ENCODE measurements at regions not wholly inside any gene's neighbourhood (a gene's known extent, or its start where the extent isn't known, plus 50 kb on each side); places are given as distances from the start of the nearest gene placed in this dataset.

- 63% methylated on average over 2 of the region's 2 CpGs; no CpG with 5 or more reads in 1 of the 2 experiments for WGBS, 2 experiments (ENCODE audit: extremely low coverage in 1 of 2, insufficient coverage in 1 of 2, insufficient read length in 1 of 2, insufficient replicate concordance in 2 of 2, low coverage in 1 of 2, low lambda C conversion rate in 2 of 2, missing lambda C conversion rate in 1 of 2)
- TF ChIP-seq RBBP5 (IDR thresholded peaks at IDR 0.05; ENCODE audit: borderline replicate concordance, low read depth, low read length): no peak
- no peak for TF ChIP-seq SRF (IDR thresholded peaks at IDR 0.05; ENCODE audit: low read depth, low read length)
- TF ChIP-seq PHF8 (conservative IDR thresholded peaks at IDR 0.05; ENCODE audit: low read depth, low read length): no peak
- TF ChIP-seq HDAC6 (IDR thresholded peaks at IDR 0.05; ENCODE audit: low read depth, low read length): no peak
- no peak for TF ChIP-seq GABPA (IDR thresholded peaks at IDR 0.05; ENCODE audit: borderline replicate concordance, insufficient read depth, low read length)
- TF ChIP-seq CTCF (IDR thresholded peaks at IDR 0.05; ENCODE audit: control extremely low read depth in 1 of 3, insufficient read depth in 1 of 3, low read depth in 1 of 3, low read length in 3 of 3): no peak
- no peak for TF ChIP-seq KDM1A (IDR thresholded peaks at IDR 0.05; ENCODE audit: borderline replicate concordance, low read length)
- TF ChIP-seq ATF2 (IDR thresholded peaks at IDR 0.05; ENCODE audit: low read length): no peak
- TF ChIP-seq HDAC2 (IDR thresholded peaks at IDR 0.05; ENCODE audit: borderline replicate concordance in 1 of 2, low read depth in 2 of 2, low read length in 2 of 2): no peak
Measured at GRCh38 chr14:51441001-51441400, 201.0 kb downstream of the TMX1 start.

More at GRCh38 chr14:51441001-51441400, 201.0 kb downstream of the TMX1 start:
- Histone ChIP-seq H3K4me2 (ENCODE audit: insufficient read depth in 1 of 2, low read depth in 2 of 2, low read length in 2 of 2) (no peak overlapping the region), H3K4me3 (ENCODE audit: extremely low read depth in 1 of 4, insufficient read depth in 2 of 4, low read depth in 3 of 4, low read length in 4 of 4) (no peak overlapping the region), H2AK5ac (ENCODE audit: low read depth, low read length) (no peak overlapping the region), H3K9ac (replicated peaks in 1 of 4; ENCODE audit: extremely low read depth in 1 of 4, low read depth in 3 of 4, low read length in 3 of 4) (no peak overlapping the region), H3K4me1 (replicated peaks in 1 of 4; ENCODE audit: control insufficient read depth in 3 of 4, insufficient read depth in 4 of 4, low read length in 3 of 4) (0 out of 7 replicates have a peak, but pooled peaks cover 0 to 3% (median 0%) of the 10 kb centered on the region in 4 experiments), H3K9me3 (ENCODE audit: insufficient read depth in 2 of 2, low read depth in 1 of 2, low read length in 1 of 2) (no peaks in the 10 kb centered on the region), H3K36me3 (ENCODE audit: control insufficient read depth in 2 of 4, insufficient read depth in 4 of 4, low read length in 3 of 4) (no peaks in the 10 kb centered on the region), H2BK12ac (ENCODE audit: low read depth, low read length) (no peak overlapping the region), H4K20me1 (replicated peaks in 1 of 2; ENCODE audit: control insufficient read depth in 1 of 2, insufficient read depth in 2 of 2, low read length in 2 of 2) (no peaks in the 10 kb centered on the region), H3K23ac (ENCODE audit: insufficient read length) (no peak overlapping the region), H3K79me2 (ENCODE audit: control insufficient read depth in 1 of 2, insufficient read depth in 2 of 2, low read length in 2 of 2) (no peaks in the 10 kb centered on the region), H2BK15ac (ENCODE audit: low read length) (no peak overlapping the region), H3K4ac (replicated peaks; ENCODE audit: insufficient read length, low read depth, low read length) (no peak overlapping the region), H3K56ac (replicated peaks; ENCODE audit: insufficient read length, low read depth, low read length) (no peak overlapping the region), H3K18ac (ENCODE audit: extremely low read depth, low read length) (no peak overlapping the region), H4K5ac (ENCODE audit: insufficient read length, low read depth, low read length) (no peak overlapping the region), H2BK20ac (ENCODE audit: low read length) (no peak overlapping the region), H2AFZ (ENCODE audit: low read length) (no peak overlapping the region), H4K91ac (replicated peaks; ENCODE audit: insufficient read length, low read length) (no peak overlapping the region), H3K27ac (ENCODE audit: low read depth, low read length) (no peak overlapping the region), H3K14ac (ENCODE audit: insufficient read length) (no peak overlapping the region), H4K8ac (ENCODE audit: extremely low read depth, insufficient read depth, low read length) (no peak overlapping the region), H3K79me1 (ENCODE audit: low read depth, low read length) (no peaks in the 10 kb centered on the region), H2BK5ac (ENCODE audit: low read depth, low read length) (no peak overlapping the region), H3K27me3 (replicated peaks in 1 of 4; ENCODE audit: control insufficient read depth in 3 of 4, extremely low read depth in 1 of 4, insufficient read depth in 3 of 4, low read length in 3 of 4) (no peaks in the 10 kb centered on the region), H3K23me2 (ENCODE audit: low read depth, low read length) (no peaks in the 10 kb centered on the region), H2BK120ac (replicated peaks; ENCODE audit: low read depth, low read length) (no peak overlapping the region)
- DNase-seq (ENCODE audit: low read depth in 1 of 2, low spot score in 2 of 2): no peak
- FAIRE-seq: no peak
- ChIA-PET CTCF (ENCODE audit: partially characterized antibody) (interaction anchor here (1.2 kb wide), 1 partner anchor 17 kb away, joined by 3 read pairs; no protein-coding TSS in a partner anchor), POLR2A (ENCODE audit: partially characterized antibody) (no interaction called here)

Data from H1 (cell line).